SK-N-MC (cell line): ENCODE measurements at regions not wholly inside any gene's neighbourhood (a gene's known extent, or its start where the extent isn't known, plus 50 kb on each side); places are given as distances from the start of the nearest gene placed in this dataset.

Experiments used
- EZH2 ChIP-seq: fragments of 200-600 bp; sonication (generic); IDR thresholded peaks from one replicate; pipeline ENCODE4 v1.6.1; 2017; ENCODE audit warnings: antibody characterized with exemption
- POLR2AphosphoS5 ChIP-seq: IDR thresholded peaks from 2 replicates; pipeline ENCODE4 v1.6.1; 2012; ENCODE audit warnings: mild to moderate bottlenecking, low read depth, low read length, borderline replicate concordance

DNA sequence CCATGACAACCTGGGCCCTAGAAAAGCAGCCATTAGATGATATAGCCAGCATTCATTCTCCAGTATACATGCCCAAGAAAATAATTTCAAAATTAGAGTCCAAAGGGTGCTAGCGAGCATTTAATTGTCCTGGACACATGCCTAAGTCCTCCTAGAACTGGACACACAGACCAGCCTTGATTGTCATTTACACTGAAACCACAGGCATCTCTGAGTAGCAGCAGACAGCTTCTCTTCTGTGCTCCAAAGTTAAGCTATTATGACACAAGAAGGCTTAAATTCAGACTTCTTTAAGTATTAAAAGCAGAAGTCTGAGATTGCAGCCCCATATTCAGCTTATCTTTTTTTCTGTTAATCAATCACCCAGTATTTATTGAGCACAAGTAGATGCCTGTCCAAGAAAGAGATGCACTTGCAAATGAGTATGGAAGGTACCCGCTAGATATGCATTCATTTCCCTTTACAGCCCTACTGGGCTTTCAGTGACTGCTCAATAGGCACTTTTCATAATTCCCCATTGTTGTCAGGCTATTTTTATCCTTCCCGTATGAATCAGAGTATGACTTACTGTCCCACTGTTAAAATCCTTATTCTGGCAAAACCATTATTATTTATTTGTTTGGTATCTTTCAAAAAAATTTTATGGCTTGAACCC, 374.1 kb downstream of the FBXW7 start:
- TF ChIP-seq POLR2AphosphoS5 (no peak), EZH2 (no peak)
